HG02870 (cell line): ENCODE measurements at regions not wholly inside any gene's neighbourhood (a gene's known extent, or its start where the extent isn't known, plus 50 kb on each side); places are given as distances from the start of the nearest gene placed in this dataset.
"Not testable (repeated sequence)": the region's sequence is repeated elsewhere in the genome, so short reads cannot be mapped to it uniquely, and the experiment has no call there.

Experiments used
- ATAC-seq: cut with Tn5 transposase; IDR thresholded peaks from one replicate; pipeline ENCODE4 v1.9.1; 2021; ENCODE audit warnings: mild to moderate bottlenecking, moderate library complexity; ENCODE audit not compliant: unreplicated experiment

DNA sequence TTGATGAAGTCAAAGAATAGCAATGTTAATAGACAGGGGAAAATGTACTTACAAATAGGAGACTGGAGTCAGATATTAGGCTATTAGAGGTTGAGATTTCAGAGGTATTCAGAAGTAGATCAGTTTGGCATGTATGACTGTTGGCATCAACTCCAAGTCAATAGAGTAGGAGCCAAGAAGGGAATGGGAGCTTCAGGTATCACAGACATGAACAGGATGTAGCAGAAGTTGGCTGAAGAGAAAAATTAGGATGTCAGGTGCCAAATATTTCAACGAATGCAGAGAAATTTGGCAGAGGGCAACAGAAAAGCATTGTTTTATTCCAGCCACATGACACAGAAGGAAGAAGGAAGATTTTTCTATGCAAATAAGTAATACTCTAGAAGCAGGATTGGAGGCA is 69.7 kb downstream of the GLYATL1 start:
- no peak for ATAC-seq

DNA sequence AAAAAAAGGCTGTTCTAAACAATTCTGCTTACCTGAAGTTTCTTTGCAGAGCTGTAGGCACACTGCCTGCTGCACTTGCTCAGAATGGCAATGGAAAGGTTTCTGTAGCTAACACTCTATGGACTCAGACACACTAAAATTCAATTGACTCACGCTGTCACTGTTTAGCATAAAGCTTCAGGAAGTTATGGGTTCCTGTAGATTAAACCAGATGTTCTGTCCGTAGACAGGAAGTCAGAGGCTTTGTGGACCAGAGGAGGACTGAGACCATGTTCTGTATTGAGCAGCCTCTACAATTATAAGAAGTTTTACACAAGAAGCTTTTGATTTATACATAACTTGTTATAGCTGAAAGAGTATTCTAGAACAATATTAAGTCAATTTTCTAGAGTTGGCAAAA is 70.4 kb downstream of the GLYATL1 start:
- ATAC-seq, result peak; percentile 61

- ATAC-seq, result no peak
Observed at GRCh38 chr11:59010708-59011107, 71.4 kb downstream of the GLYATL1 start.

GRCh38 chr11:59011655-59012397 is 72.5 kb downstream of the GLYATL1 start:
- no peak for ATAC-seq

DNA sequence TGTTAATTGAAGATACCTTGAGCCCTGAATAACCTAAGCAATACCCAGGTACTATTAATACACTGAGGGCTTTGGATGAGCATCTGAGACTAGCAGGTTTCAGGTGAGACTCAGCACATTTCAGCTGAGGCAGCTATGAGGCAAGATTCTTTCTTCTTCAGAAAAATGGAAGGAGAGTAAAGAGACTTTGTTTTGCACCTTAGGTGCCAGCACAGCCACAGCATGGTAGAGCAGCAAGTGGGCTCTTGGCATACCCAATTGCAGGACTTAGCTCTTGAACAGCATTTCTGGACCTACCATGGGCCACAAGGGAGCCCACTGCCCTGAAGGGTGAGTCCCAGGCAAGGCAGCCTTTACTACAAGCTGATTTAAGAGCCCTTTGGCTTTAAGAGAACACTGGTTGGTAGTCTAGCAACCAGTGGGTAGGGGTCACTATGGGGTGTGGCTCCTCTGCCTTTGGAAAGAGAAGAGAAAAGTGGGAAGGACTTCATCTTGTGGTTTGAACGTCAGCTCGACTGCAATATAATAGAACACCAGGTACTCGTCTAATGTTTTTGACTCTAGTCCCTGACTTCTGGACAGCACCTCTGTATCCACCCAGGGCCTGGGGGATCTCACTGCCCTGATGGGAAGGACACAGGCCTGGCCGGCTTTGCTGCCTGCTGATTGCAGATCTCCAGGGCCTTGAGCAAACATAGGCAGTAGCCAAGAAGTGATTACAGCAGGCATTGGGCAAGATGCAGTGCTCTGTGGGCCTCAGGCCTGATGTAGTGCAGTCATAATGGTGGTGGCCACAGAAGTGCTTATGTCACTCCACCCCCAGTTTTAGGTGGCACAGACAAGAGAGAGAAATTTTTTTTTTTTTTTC is 73.3 kb downstream of the GLYATL1 start:
- ATAC-seq, result no peak

DNA sequence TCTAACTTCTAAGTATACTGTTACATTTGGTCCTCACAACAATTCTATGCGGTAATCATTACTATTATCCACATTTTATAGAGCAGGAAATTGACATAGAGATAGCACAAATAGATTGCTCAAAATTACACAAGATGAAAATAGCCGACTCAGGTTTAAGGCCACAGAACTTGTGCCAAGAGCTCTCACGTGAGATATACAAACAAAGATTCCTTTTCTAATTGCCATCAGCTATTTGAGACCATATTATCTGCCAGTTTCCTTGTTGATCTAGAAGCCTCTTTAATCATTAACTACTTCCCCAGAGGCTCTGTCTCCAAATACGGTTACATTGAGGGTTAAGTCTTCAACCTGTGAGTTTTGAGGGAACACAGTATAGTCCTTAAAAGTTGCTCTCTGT is 61.0 kb upstream of the GLYATL1B start:
- ATAC-seq, result no peak

DNA sequence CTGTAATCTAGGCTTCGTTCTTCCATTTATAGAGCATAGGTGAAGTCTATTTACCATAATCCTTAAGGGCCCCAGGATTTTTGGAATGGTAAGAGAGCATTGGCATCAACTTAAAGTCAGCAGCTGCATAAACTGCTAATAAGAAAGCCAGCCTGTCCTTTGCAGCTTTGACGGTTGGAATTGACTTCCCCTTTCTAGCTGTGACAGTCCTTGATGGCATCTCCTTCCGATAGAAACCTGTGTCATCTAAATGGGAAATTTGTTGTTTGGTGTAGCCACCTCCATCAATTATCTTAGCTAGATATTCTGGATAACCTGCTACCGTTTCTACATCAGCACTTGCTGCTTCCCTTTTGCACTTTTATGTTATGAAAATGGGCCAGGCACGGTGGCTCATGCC is 58.0 kb upstream of the GLYATL1B start:
- no peak for ATAC-seq

DNA sequence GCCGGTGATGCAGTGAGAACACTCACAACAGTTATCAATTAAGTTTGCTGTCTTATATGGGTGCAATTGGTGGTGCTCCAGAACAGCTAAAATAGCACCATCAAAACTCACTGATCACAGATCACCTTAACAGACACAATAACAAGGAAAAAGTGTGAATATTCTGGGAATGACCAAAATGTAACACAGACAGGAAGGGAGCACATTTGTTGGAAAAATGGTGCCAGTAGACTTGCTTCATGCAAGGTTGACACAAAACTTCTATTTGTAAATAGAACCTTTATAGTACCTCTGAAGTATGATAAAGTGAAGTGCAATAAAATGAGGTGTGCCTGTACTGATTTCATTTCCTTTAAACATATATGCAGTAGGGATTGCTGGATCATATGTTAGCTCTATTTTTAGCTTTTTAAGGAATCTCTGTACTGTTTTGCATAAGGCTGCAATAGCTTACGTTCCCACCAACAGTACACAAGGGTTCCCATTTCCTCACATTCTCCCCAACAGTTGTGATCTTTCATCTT is 56.7 kb upstream of the GLYATL1B start:
- ATAC-seq, result no peak

DNA sequence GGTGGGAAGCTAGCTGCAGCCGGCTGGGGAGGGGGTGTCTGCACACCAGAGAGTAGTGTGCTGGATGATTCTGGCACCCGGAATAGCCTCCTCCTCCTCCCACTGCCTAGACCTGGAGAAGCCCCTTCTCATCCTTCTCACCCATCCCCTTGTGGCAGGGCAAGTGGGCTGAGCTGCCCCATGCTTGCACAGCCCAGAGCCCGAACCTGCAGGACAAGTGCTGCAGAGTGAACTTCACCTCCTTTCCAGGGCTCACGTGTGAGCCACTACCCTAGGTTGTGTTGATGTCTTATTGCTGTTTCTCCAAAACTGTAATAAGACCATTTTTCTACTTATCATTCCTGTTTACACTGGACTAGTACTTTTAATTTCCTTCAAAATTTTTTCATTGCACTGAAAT is 56.1 kb upstream of the GLYATL1B start:
- no peak for ATAC-seq

DNA sequence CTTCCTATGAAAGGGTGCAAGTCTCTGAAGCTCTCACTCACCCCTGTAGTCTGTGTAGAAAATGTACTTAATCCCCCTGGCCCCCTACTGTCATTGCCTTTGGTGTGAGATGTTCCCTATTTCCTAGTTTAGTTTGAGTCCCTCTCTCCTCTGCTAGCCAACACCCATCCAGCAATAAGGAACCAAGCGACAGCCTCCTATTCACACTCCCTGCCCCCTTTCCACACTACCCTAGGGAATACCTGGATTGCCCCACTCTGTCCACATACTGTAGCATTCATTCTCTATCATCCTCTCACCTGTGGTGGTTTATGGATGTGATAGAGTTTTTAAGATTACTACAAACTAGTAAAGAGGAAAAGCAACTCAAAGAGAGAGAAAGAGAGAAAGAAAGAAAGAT is 54.4 kb upstream of the GLYATL1B start:
- not testable (repeated sequence) for ATAC-seq
